HG02763 (cell line): ENCODE measurements at regions not wholly inside any gene's neighbourhood (a gene's known extent, or its start where the extent isn't known, plus 50 kb on each side); places are given as distances from the start of the nearest gene placed in this dataset.
"Not testable (repeated sequence)": the region's sequence is repeated elsewhere in the genome, so short reads cannot be mapped to it uniquely, and the experiment has no call there.

Experiments used
- ATAC-seq: cut with Tn5 transposase; IDR thresholded peaks from one replicate; pipeline ENCODE4 v1.9.1; 2021; ENCODE audit warnings: mild to moderate bottlenecking, moderate library complexity; ENCODE audit not compliant: unreplicated experiment

DNA sequence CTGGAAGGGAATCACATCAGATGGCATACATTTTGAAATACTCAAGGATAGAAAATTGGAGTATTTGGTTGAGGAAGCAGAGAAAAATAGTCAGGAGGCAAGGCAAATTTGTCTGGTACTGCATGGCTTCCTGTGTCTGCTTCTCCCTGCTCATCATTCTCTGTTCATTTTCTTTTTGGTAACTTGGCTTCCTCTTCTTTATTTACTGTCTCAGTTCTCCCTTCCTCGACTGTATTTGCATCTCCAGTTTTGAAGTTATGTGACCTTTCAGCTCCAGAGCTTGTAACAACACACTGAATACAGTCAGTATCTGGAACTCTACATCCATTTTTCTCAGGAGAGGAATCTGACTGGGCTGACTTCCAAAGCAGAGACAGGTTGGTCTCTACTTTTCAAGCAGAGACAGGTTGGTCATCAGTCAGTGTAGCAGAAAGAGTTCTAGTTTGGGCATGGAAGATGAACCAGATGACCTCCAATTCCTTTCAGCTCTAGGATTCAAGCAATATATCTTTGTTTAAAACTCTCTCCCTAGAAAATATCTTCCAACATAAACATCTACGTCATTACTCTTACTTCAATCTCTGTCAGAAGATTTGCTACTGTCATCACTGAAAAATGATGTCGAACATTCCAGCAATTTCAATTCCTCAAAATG is 571.2 kb downstream of the ADGRL2 start:
- no peak for ATAC-seq

GRCh38 chr1:82367456-82367855 is 566.7 kb downstream of the ADGRL2 start:
- no peak for ATAC-seq

DNA sequence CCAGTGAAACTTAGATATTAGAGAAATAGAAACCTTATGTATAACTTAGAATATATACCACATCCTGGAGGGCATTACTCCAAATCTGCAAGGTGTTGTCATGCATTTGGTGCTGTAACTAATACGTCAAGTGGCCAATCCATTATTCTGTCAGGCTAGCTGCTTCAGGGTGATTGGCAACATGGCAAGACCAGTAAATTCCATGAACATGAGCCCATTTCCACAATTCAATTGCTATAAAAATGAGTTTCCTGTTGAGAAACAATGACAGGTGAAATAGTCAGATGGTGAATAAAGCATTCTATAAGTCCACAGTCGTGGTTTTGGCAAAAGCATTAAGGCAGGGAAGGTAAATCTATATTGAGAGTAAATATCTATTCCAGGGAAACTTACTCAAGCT is 566.0 kb downstream of the ADGRL2 start:
- ATAC-seq = no peak

DNA sequence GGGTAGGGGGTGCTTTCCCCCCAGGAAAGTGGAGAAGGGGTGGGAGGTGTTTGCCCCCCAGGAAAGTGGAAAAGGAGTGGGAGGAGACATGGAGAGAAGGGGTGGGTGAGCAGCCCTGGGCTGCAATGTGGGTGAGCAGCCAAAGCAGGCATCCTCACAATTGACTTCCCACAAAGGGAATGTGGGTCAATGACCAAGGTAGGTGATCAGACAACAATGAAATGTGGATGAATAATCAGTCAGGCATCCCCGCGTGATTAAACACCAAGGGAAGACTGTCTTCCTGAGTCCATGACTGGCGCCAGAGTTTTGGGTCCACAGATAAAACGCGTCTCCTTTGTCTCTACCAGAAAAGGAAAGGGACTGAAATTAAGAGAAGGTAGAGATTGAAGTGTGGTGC is 558.8 kb downstream of the ADGRL2 start:
- ATAC-seq = not testable (repeated sequence)

DNA sequence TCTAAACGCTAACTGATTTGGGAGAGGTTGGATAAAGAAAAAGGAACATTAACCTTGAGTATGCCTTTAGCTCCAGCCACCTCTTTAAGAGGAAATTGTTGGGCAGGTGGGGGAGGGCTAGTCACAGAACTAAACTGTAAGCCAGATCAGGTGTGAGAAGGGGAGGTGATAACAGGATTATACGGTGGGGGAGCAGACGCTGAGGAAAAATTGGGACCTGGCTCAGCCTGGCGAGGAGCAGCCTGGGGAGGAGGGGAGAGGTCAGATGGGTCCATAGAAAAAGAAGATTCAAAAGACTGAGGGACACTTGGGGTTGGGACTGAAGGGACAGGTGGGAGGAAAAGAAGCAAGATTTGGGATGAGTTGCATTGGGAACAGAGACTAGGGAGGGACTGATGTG is 558.0 kb downstream of the ADGRL2 start:
- ATAC-seq = not testable (repeated sequence)

- not testable (repeated sequence) for ATAC-seq
These were observed 553.8 kb downstream of the ADGRL2 start for GRCh38 chr1:82354546-82354945.

DNA sequence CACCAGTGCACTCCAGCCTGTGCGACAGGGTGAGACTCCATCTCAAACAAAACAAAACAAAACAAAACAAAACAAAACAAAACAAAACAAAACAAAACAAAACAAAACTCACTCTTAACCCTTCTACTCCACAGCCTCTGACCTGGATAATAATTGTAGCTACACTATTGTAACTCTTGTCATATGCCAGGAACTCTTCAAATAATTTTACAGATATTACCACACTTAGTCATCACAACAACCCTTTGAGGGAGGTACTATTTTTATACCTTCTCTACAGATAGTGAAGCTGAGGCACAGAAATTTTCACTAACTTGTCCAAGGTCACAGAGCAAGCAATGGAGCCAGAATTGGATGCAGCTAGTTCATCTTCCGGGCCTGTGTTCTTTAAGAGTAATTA is 547.8 kb downstream of the ADGRL2 start:
- no peak for ATAC-seq

GRCh38 chr1:82346141-82346540 is 545.4 kb downstream of the ADGRL2 start:
- no peak for ATAC-seq

DNA sequence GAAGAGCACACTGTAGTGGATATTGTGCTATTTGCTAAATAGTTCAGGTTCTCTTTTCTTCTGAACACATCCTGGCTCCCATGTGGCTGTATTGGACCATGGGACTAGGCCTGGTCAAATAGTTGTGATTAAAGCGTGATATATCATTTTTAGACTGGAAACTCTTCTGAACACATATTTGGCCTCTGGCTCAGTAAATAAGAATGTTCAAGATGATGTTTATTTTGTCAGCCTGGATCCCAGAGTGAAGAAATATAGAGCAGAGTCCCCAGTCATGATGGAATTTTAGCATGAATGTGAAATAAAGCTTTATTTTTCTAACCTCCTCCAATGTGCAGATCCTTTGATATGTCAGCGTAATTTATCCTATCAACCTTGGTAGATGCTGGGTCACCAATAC is 542.6 kb downstream of the ADGRL2 start:
- no peak for ATAC-seq

- ATAC-seq = no peak
These were observed 536.9 kb downstream of the ADGRL2 start for GRCh38 chr1:82337635-82338034.

- no peak for ATAC-seq
These were observed 529.6 kb downstream of the ADGRL2 start for GRCh38 chr1:82330330-82330729.

- ATAC-seq = no peak
These were observed 528.5 kb downstream of the ADGRL2 start for GRCh38 chr1:82329226-82329625.

DNA sequence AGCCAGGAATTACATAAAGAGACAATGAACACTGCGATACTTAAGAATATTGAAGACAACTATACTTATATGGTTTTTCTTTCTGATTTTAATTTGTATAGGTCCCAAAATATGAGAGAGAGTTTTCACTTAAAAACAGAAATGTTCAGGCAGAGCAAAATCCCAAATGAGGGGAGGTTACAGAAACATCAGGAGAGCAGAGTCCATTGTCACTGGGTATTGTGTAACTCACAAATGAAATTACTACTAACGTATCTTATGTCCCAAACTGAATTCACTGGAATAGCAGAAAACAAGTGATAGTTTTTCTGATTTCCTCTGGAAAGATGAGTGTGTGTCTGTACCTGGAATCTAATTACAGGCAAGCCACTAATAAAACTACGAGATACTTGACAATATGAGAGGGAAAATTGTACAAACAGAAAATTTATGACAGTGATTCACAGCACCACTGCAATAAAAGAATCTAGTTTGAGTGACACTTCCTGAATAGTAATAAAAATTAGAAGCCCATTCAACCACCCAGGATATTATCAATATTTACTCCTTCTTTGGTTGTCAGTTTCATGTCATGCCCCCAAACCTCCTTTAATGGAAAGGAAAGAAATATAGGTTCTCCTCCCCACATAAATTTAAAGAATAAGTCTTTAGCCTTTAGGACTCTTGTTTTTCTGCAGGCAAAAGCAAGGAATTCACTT is 522.6 kb downstream of the ADGRL2 start:
- ATAC-seq = no peak

GRCh38 chr1:82321794-82322193 is 521.1 kb downstream of the ADGRL2 start:
- ATAC-seq = no peak

DNA sequence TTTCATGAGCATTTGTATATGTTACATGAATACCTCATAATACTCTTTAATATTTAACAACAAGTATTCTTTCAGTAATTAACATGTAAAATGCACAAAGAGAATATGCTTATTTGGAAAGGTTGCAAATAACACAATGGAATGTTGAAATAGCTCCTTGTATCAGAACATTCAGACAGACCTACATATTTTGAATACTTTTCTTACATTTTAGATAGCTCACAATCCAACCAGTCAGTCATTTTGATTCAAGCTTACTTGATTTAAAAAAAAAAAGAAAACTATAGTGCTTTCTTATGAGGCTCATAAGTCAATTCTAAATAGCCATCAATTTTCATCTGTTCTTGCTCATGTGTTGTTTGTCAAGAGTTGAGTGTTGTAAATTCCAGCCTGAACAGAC is 518.8 kb downstream of the ADGRL2 start:
- no peak for ATAC-seq

DNA sequence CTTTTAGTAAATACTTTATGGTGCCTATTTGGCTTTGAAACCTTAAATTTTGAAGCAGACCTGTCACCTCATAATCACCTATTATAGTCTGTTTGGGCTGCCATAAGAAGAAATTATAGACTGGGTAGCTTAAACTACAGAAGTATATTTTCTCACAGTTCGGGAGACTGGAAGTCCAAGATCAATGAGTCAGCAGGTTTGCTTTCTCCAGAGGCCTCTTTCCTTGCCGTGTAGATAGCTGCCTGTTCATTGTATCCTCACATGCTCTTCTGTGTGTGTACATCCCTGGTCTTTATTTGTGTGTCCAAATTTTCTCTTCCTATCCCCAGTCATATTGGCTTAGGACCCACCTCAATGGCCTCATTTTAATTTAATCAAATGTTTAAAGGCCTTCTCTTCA is 518.2 kb downstream of the ADGRL2 start:
- ATAC-seq = no peak

DNA sequence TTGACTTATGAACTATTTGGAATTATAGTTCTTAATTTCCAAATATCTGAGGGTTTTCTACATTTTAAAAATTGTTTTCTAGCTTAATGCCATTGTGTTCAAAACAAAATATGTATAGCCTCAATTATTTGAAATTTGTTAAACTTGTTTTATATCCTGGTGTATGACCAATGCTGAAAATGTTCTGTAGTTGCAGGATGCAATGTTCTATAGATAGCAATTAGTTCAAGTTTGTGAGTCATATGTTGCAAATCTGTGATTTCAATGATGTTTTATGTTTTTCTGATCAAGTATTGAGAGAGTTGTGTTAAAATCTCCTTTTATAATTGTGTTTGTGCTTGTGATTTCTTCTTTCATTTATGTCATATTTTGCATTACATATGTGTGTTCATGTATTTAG is 517.5 kb downstream of the ADGRL2 start:
- no peak for ATAC-seq

DNA sequence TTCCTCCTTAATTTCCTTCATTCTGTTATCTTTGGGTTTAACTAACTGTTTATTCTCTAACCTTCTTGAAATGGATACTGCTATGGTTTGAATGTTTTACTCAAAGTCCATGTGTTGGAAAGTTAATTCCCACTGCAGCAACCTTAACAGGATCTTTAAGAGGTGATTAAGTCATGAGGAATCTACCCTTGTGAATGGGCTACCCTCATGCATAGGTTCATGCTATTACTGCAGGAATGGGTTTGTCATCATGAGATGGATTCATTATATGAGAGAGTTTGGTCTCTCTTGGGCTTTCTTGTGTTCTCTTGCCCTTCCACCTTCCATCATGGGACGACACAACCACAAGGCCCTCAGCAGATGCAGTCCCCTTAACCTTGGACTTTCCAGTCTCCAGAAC is 516.9 kb downstream of the ADGRL2 start:
- ATAC-seq = no peak

DNA sequence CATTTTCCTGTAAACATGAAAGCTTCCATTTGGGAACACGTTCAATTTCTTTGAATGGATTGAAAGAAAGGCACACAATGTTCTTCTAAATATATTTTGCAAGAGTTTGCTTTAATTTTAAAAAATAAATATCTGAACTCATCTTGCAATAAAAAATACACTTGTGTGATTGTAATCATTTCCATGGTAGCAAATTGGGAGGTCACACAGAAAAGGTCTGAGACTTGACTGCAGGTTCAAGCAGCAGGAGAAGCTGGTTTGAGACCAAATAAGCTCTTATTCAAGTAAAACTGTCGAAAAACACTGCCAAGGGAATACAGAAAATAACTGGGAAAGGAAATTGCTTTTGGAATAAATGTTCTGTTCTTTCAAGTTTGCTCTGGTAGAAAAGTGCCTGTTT is 498.9 kb downstream of the ADGRL2 start:
- no peak for ATAC-seq

DNA sequence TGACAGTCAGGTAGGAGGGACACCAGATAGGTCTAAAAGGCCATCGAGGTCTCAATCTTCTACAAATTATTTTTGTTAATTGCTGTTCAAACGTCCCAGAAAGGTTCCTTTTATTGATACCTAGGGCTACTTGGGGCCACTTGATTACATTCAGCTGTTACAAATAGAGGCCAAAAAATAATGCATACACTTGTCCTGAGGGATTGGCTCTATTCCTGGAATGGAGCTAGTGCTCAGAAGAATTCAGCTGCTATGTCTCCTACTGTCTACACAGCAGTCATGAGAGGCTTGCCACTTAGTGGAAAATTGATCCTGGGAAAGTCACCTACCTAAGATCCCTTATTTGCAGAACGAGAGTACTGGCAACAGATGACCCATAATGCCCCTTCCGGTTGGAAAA is 498.3 kb downstream of the ADGRL2 start:
- no peak for ATAC-seq

- ATAC-seq = no peak
These were observed 496.6 kb downstream of the ADGRL2 start for GRCh38 chr1:82297139-82297896.

- ATAC-seq = no peak
These were observed 486.8 kb downstream of the ADGRL2 start for GRCh38 chr1:82287556-82287955.
